ENCODE measurements at regions not wholly inside any gene's neighbourhood (a gene's known extent, or its start where the extent isn't known, plus 50 kb on each side); places are given as distances from the start of the nearest gene placed in this dataset.

DNA sequence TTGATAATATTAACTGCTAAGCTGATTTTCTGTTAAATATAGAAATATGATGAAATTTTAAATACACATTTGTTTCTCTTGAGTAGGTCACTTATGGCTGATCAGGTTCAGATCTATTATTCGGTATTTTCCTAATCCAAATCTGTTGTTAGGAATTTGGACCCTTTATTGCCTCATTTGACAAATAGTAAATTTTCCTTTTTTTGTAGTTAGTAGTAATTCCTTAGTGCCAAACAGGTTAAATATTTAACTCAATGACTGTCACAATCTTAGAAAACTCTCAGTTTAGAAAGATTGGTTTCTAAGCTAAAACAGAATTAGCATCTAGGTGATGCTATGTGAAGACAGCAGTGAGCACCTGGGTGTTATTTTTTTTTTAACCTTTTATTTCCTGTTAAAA is 1598.9 kb downstream of the KHDRBS2 start:
- TF ChIP-seq, protein P1, sequence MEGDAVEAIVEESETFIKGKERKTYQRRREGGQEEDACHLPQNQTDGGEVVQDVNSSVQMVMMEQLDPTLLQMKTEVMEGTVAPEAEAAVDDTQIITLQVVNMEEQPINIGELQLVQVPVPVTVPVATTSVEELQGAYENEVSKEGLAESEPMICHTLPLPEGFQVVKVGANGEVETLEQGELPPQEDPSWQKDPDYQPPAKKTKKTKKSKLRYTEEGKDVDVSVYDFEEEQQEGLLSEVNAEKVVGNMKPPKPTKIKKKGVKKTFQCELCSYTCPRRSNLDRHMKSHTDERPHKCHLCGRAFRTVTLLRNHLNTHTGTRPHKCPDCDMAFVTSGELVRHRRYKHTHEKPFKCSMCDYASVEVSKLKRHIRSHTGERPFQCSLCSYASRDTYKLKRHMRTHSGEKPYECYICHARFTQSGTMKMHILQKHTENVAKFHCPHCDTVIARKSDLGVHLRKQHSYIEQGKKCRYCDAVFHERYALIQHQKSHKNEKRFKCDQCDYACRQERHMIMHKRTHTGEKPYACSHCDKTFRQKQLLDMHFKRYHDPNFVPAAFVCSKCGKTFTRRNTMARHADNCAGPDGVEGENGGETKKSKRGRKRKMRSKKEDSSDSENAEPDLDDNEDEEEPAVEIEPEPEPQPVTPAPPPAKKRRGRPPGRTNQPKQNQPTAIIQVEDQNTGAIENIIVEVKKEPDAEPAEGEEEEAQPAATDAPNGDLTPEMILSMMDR (conservative IDR thresholded peaks at IDR 0.05; ENCODE audit: low read depth, low read length): no peak
- TF ChIP-seq EZH2 (IDR thresholded peaks at IDR 0.05; ENCODE audit: low read length, unreplicated experiment) (no peak), EZH2phosphoT487 (IDR thresholded peaks at IDR 0.05; ENCODE audit: borderline replicate concordance, low read length) (no peak)
